Ramos (cell line): ENCODE measurements at regions not wholly inside any gene's neighbourhood (a gene's known extent, or its start where the extent isn't known, plus 50 kb on each side); places are given as distances from the start of the nearest gene placed in this dataset.
"Not testable (repeated sequence)": the region's sequence is repeated elsewhere in the genome, so short reads cannot be mapped to it uniquely, and the experiment has no call there.

Source experiments
- in situ Hi-C: fragments of 300-500 bp; cut with MboI; formaldehyde crosslinking; loops from one replicate; pipeline ENCODE4 v1.14.3; 2022; ENCODE audit warnings: low sequenced_read_pairs; ENCODE audit not compliant: unreplicated experiment

DNA sequence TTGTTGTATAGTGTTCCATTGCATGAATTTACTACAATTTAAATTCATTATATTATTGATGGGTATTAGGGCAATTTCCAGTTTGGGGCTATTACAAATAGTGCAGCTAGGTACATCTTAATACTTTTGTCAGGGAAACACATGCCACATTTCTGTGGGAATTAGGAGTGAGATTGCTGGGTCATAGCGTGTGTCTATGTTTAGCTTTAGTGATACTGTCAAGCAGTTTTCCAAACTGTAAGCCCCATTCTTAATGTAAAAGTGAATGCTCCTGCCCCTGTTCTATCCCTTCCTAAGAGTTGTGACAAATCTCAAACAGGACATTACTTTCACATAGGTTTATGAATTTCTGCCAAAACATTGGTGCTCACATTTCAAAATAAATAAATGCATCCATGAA lies 184.5 kb upstream of the ANKRD28 start:
- in situ Hi-C loops = no loop called here

- in situ Hi-C loops = no loop called here
Observed at GRCh38 chr3:15982667-15983196, 185.0 kb upstream of the ANKRD28 start.

GRCh38 chr3:15983232-15983631 lies 185.5 kb upstream of the ANKRD28 start:
- in situ Hi-C loops = no loop called here

DNA sequence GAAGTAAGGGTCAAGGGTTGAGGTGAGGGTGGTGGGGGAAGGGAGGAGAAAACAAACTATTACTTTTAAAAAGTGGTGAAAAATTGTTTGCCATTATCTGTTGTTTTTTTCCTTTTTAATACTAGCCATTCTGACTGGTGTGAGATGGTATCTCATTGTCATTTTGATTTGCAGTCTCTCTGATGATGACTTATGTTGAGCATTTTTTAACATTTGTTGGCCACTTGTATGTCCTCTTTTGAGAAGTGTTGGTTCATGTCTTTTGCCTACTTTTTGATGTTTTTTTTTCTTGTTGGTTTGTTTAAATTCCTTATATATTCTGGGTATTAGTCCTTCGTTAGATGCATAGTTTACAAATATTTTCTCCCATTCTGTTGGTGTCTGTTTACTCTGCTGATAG lies 185.9 kb upstream of the ANKRD28 start:
- in situ Hi-C loops = no loop called here

GRCh38 chr3:15989419-15989818 lies 185.1 kb upstream of the GALNT15 start:
- in situ Hi-C loops = no loop called here

GRCh38 chr3:15993660-15994059 lies 180.8 kb upstream of the GALNT15 start:
- in situ Hi-C loops = not testable (repeated sequence)

- in situ Hi-C loops = not testable (repeated sequence)
Observed at GRCh38 chr3:15996496-15996895, 178.0 kb upstream of the GALNT15 start.

- in situ Hi-C loops = no loop called here
Observed at GRCh38 chr3:15997274-15997943, 177.1 kb upstream of the GALNT15 start.

- in situ Hi-C loops = no loop called here
Observed at GRCh38 chr3:15998911-15999310, 175.6 kb upstream of the GALNT15 start.

DNA sequence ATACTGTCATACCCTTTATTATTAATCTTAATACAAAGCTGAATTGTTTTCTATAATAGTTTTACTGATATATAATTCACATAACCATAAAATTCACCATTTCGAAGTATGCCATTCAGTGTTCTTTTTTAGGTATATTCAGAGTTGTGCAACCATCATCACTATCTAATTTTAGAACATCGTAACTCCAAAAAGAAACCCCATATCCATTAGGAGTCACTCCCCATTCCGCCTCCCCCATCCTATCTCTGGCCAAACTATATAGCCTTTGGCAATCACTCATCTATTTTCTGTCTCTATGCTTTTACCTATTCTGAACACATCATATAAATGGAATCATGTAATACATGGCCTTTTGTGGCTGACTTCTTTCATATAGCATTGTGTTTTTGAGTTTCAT lies 169.7 kb upstream of the GALNT15 start:
- in situ Hi-C loops = no loop called here

GRCh38 chr3:16011376-16011775 lies 163.1 kb upstream of the GALNT15 start:
- in situ Hi-C loops = no loop called here

DNA sequence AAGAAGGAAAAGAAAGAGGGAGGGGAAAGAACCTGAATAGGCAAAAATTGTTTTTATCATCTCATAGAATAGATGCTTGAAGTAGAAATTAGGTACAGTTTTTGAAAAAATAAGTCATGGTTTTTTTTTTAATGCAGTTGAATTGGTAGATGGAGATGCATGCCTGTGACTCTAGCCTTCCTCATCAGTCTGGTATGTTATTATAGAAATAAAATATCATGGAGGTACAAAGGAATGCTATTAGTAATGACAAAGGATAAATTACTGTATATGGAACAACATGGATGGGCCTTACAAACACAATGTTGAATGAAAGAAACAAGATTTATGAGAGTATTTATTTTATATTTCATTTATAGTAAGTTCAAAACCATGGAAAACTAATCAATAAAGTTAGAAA lies 162.4 kb upstream of the GALNT15 start:
- in situ Hi-C loops = no loop called here

- in situ Hi-C loops = no loop called here
Observed at GRCh38 chr3:16013568-16013967, 160.9 kb upstream of the GALNT15 start.

DNA sequence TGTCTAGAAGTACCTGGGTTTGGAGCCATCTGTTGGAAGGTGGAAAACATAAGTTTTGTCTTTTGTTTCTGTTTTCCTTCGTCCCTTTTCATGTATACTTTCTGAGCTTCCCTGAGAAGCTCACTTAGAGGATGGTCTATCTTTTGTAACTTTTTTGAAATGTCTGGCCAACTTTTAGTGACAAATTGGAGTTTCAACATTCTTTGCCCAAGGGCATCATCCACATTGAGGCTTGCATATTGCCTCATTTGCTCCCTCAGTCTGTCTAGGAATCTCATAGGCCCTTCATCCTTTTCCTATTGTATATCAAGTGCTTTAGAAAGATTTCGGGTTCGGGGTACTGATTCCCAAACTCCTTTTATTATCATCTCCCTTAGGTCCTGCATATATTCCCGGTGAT lies 152.7 kb upstream of the GALNT15 start:
- in situ Hi-C loops = not testable (repeated sequence)

GRCh38 chr3:16023881-16024280 lies 150.6 kb upstream of the GALNT15 start:
- in situ Hi-C loops = not testable (repeated sequence)

GRCh38 chr3:16024548-16024947 lies 149.9 kb upstream of the GALNT15 start:
- in situ Hi-C loops = no loop called here

DNA sequence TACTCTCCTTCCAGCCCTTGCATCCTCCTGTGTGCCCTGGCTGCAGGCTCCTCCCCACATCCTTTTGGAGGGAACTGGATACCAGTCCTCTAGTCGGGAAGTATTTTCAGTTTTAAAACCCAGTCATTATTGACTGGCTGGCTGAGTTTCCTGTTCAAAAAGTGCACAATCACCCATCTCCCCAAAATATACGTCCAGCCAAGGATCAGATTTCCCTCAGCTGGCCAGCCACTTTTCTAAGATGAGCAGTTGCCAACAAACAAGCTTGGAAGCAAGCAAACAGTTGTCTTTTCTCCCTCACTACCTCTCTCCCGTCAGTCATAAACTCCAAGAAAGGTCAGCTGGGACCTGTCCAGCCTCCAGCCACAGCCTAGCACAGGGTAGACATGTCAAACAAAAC lies 147.7 kb upstream of the GALNT15 start:
- in situ Hi-C loops = no loop called here

GRCh38 chr3:16028604-16029003 lies 145.9 kb upstream of the GALNT15 start:
- in situ Hi-C loops = no loop called here

DNA sequence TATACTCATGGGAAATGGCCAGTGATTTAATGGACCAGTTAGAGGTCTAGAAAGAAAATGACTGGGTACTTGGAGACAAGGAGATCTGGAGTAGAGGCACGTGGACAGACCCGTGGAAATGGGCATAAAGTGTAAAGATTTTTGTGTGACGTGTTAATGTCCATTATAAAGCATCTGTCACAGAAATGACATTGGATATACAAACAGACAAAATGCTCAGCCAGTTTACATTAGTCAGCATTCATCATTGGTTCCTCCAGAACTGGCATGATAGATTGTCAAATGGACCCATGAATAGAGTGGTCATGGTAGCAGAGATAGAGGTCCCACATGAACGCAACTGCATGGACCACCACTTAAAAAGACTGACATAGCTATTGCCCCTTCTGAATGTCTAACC lies 144.1 kb upstream of the GALNT15 start:
- in situ Hi-C loops = no loop called here

DNA sequence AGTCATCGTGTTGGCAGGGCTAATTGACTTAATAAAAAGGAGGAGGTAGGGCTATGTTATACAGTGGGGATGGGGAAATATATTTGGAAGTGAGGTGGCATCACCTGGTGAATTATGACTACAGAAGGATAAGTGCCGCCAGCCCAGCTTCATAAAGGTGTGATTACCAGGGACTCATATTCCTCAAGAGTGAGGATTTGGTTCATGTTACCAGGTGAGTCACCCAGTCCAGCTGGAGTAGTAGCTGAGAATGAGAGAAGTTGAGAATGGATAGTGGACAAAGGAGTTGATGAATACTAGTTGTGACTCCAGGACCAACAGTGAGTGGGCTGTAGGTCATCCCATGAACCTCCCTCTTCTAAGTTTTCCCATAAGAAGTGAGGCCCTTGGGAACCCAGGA lies 143.0 kb upstream of the GALNT15 start:
- in situ Hi-C loops = no loop called here

- in situ Hi-C loops = no loop called here
Observed at GRCh38 chr3:16033889-16034687, 140.4 kb upstream of the GALNT15 start.

GRCh38 chr3:16040991-16041390 lies 133.5 kb upstream of the GALNT15 start:
- in situ Hi-C loops = no loop called here
